ENCODE measurements at regions not wholly inside any gene's neighbourhood (a gene's known extent, or its start where the extent isn't known, plus 50 kb on each side); places are given as distances from the start of the nearest gene placed in this dataset.
A peak's percentile ranks its signal among the peaks of the same experiment; 100 is the strongest.
"Not testable (repeated sequence)": the region's sequence is repeated elsewhere in the genome, so short reads cannot be mapped to it uniquely, and the experiment has no call there.

GRCh38 chr10:23980094-23980493 is 228.8 kb upstream of the KIAA1217 start:
- intact Hi-C loops (cut with micrococcal nuclease) = no loop called here

GRCh38 chr10:23981520-23982309 is 227.2 kb upstream of the KIAA1217 start:
- intact Hi-C loops (cut with micrococcal nuclease) = no loop called here
- DNase-seq (no peak), ATAC-seq (no peak)

More at GRCh38 chr10:23980094-23980493, 228.8 kb upstream of the KIAA1217 start:
- ATAC-seq = peak; percentile 63
- no peak for DNase-seq

- intact Hi-C loops (cut with micrococcal nuclease); ATAC-seq; DNase-seq: not testable (repeated sequence)
These were observed 224.5 kb upstream of the KIAA1217 start for GRCh38 chr10:23984405-23984804.

- intact Hi-C loops (cut with micrococcal nuclease) = no loop called here
- ATAC-seq = no peak
These were observed 220.9 kb upstream of the KIAA1217 start for GRCh38 chr10:23988006-23988405.

GRCh38 chr10:23994459-23995046 is 214.4 kb upstream of the KIAA1217 start:
- ATAC-seq = peak; percentile 76
- intact Hi-C loops (cut with micrococcal nuclease) = loop anchor here (2.0 to 10.0 kb wide), 3 partner anchors 202 to 510 kb away; no protein-coding TSS in a partner anchor
- DNase-seq = peak; percentile 50

More at GRCh38 chr10:23988006-23988405, 220.9 kb upstream of the KIAA1217 start:
- no peak for DNase-seq

GRCh38 chr10:23999445-23999844 is 209.5 kb upstream of the KIAA1217 start:
- DNase-seq (no peak), ATAC-seq (no peak)
- intact Hi-C loops (cut with micrococcal nuclease) = loop anchor here (10.0 kb wide), 2 partner anchors 355 to 505 kb away; no protein-coding TSS in a partner anchor

- intact Hi-C loops (cut with micrococcal nuclease) = no loop called here
- ATAC-seq = no peak
- DNase-seq = no peak
These were observed 208.6 kb upstream of the KIAA1217 start for GRCh38 chr10:24000271-24000813.

GRCh38 chr10:24006741-24007140 is 202.2 kb upstream of the KIAA1217 start:
- intact Hi-C loops (cut with micrococcal nuclease) = no loop called here
- ATAC-seq (no peak), DNase-seq (no peak)

- peak; percentile 54 for ATAC-seq
- intact Hi-C loops (cut with micrococcal nuclease) = no loop called here
- DNase-seq = no peak
These were observed 201.6 kb upstream of the KIAA1217 start for GRCh38 chr10:24007359-24007758.

- DNase-seq (no peak), ATAC-seq (peak; percentile 97)
- intact Hi-C loops (cut with micrococcal nuclease) = no loop called here
These were observed 200.5 kb upstream of the KIAA1217 start for GRCh38 chr10:24008164-24009091.

GRCh38 chr10:24009115-24009514 is 199.8 kb upstream of the KIAA1217 start:
- intact Hi-C loops (cut with micrococcal nuclease) = no loop called here
- ATAC-seq = peak; percentile 27

GRCh38 chr10:24009736-24010135 is 199.2 kb upstream of the KIAA1217 start:
- DNase-seq (no peak), ATAC-seq (no peak)
- intact Hi-C loops (cut with micrococcal nuclease) = no loop called here

More at GRCh38 chr10:24009115-24009514, 199.8 kb upstream of the KIAA1217 start:
- DNase-seq = no peak

GRCh38 chr10:24010436-24010970 is 198.4 kb upstream of the KIAA1217 start:
- ATAC-seq = no peak
- DNase-seq = no peak
- intact Hi-C loops (cut with micrococcal nuclease) = no loop called here

- no peak for DNase-seq
- no peak for ATAC-seq
- intact Hi-C loops (cut with micrococcal nuclease) = no loop called here
These were observed 196.6 kb upstream of the KIAA1217 start for GRCh38 chr10:24012249-24012803.

GRCh38 chr10:24027107-24027506 is 181.8 kb upstream of the KIAA1217 start:
- intact Hi-C loops (cut with micrococcal nuclease) = no loop called here
- DNase-seq (no peak), ATAC-seq (no peak)

- DNase-seq = peak; percentile 22
- intact Hi-C loops (cut with micrococcal nuclease) = no loop called here
- ATAC-seq = peak; percentile 49
These were observed 174.4 kb upstream of the KIAA1217 start for GRCh38 chr10:24034571-24034970.

GRCh38 chr10:24035761-24036160 is 173.2 kb upstream of the KIAA1217 start:
- intact Hi-C loops (cut with micrococcal nuclease) = no loop called here
- DNase-seq (no peak), ATAC-seq (no peak)

GRCh38 chr10:24039315-24039714 is 169.6 kb upstream of the KIAA1217 start:
- intact Hi-C loops (cut with micrococcal nuclease) = no loop called here
- ATAC-seq (no peak), DNase-seq (no peak)

- intact Hi-C loops (cut with micrococcal nuclease) = no loop called here
- ATAC-seq = no peak
- DNase-seq = no peak
These were observed 169.0 kb upstream of the KIAA1217 start for GRCh38 chr10:24039897-24040296.
